ENCODE measurements at regions not wholly inside any gene's neighbourhood (a gene's known extent, or its start where the extent isn't known, plus 50 kb on each side); places are given as distances from the start of the nearest gene placed in this dataset.

DNA sequence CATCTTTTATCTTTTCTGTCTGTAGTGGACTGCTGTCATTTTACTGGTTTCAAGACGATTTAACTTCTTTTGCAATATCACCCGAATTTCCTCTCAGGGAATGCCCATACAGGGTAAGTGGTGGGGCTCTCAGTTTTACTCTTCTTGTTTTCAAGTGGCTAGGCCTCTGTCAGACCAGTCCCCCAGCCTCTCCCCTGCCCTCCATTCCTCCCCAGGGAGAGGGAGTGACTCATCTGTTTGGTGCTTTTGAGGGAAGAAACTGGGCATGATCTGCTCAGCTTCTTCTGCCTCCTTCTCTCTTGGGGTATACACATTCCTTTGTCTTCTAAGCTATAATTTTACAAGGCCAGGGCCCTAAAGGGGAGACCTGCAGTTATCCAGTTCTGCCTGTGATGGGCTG, 332.0 kb downstream of the CBLN1 start:
- peak; percentile 59 for DNase-seq (ENCODE audit: low read depth)

DNA sequence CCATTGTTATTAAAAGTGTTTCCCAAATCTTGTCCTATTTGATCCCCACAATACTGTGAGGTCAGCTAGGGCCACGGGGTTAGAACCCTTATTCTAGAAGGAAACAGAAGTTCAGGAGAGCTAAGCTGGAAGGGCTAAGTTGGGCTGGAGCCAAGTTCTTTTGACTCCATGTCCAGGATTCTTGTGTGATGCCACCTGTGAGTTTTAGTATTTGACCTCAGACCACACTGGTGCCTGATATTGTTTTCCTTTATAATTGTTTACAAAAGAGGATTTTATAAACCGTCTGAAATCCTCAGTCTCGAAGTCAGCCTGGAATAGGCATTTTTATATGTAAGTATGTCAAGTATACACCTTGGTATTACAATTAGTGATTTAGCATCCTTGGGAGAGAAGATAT, 332.7 kb downstream of the CBLN1 start:
- DNase-seq (ENCODE audit: low read depth), result peak; percentile 39

DNA sequence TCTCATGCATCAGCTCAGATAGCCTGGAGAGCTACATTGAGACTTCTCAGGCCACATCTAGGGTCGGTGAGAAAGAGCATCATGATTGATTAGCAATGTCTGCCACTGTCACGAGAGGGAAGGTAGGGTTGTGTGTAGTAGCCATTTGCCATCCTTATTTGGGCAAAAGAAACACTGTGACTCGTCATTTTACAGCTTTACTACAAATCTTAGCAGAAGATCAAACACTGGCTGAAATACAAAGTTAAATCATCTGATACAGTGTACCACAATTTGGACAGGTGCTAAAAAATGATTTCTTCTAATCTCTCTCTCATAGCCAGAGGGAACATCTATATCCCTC, 334.3 kb downstream of the CBLN1 start:
- DNase-seq (ENCODE audit: low read depth), result no peak

DNA sequence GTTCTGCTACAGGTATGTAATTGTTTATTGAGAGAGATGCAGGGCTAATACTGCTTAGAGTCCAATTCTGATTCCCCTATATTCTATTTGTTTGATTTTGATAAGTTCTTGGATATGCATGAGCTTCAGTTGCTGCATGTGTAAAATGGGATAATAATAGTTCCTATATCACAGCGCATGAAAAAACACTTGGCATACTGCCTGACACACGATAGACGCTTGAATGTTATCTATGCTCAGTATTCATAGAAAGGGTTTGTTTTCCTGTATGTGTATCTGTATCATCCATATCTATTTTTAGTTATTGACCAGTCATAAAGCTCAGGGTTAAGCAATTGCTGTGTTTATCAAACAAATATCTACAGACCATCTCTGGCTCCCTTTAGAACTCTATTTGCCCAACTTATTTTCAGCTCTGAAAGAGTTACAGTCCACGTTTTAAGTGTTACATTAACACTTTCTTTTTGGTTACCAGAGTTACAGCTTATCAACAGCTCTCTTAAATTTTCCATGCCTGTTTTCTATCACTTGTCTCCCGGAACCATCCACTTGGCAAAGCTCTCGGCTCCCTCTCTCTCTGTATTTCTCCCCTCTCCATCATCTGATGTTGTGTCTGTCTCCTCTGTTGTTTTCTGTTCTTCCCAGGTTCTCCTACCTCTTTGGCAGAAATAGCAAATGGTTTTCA, 334.8 kb downstream of the CBLN1 start:
- no peak for DNase-seq (ENCODE audit: low read depth)

DNA sequence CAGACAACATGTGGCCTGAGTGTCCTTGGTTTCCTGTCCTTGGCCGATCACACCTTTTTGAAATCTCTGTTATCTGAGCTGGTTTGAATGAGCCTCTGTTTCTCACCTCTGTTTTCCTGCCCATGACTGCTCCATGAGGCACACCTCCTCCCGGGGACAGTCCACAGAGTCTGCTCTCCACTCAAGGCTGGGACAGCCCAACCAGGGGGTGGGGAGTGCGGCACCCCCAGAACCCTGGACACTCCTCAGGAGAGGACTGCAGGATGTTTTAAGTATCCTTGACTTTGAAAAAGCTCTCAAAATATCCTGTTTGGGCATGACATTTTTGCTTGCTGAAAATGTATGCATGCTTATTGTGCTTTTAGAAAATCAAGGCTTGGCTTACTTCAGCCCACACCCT, 333.0 kb upstream of the N4BP1 start:
- no peak for DNase-seq (ENCODE audit: low read depth)

DNA sequence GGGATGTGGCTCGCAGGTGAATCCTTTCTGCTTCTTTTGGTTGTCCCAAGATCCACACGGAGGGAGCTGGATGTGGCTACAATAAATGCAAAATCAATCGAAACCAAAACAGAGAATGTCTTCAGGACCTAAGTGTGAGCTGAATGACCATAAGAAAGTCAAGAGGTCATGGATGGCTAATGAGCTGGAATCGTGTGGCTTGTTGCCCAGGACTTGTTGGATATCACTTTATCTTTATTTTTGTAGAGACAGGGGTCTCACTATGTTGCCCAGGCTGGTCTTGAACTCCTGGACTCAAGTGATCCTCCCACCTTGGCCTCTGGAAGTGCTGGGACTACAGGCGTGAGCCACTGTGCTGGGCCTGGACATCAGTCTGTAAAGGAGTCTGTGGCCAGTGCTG, 326.8 kb upstream of the N4BP1 start:
- DNase-seq (ENCODE audit: low read depth), result no peak

DNA sequence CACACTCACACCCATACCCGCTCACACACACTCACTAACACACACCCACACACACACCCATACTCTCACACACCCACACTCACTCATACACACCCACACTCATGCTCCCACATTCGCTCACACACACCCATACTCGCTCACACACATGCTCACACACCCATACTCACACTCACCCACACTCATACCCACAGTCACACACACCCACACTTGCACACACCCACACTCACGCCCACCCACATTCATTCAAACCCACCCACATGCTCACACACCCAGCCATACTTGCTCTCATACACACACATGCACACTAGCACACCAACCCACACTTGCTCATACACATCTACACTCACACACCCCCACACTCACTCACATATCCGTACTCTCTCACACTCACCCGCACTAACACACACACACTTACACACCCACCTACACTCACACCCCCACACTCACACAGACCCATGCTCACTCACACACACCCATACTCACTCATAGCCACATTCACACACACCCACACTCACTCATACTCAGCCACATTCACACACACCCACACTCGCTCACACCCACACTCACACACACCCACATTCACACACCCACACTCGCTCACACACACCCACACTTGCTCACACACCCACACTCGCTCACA, 322.4 kb upstream of the N4BP1 start:
- DNase-seq (ENCODE audit: low read depth), result no peak

DNA sequence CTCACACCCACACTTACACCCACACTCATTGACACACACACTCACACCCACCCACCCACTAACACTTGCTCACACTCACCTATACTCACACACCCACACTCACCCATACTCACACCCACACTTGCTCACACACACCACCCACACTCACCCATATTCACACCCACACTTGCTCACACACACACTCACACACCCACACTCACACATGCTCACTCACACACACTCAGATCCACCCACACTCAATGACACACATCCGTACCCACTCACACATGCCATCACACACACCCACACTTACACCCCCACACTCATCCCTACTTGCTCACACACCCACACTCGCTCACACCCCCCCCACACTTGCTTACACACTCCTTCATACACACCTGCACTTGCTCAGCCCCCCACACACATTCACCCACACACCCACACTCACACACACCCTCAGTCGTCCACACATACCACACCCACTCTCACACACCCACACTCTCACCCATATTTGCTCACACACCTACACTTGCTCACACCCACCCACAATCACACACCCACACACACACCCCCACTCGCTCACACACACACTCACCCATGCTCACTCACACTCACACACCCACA, 321.1 kb upstream of the N4BP1 start:
- no peak for DNase-seq (ENCODE audit: low read depth)

DNA sequence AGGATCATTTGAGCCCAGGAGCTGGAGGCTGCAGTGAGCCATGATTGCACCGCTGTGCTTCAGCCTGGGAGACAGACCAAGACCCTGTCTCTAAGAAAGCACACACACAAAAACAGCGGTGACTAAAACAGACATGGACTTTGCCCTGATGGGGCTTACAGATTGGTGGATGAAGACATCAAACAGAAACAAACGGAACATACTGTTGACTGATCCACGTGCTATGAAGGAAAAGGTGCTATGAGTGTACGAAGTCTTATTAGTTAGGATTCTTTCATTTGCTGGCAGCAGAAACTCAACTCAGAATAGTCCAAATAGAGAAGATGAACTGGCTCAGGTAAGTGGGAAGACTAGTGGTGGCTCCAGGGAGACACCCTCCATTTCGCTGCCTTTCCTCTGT, 309.8 kb upstream of the N4BP1 start:
- DNase-seq (ENCODE audit: low read depth), result no peak

DNA sequence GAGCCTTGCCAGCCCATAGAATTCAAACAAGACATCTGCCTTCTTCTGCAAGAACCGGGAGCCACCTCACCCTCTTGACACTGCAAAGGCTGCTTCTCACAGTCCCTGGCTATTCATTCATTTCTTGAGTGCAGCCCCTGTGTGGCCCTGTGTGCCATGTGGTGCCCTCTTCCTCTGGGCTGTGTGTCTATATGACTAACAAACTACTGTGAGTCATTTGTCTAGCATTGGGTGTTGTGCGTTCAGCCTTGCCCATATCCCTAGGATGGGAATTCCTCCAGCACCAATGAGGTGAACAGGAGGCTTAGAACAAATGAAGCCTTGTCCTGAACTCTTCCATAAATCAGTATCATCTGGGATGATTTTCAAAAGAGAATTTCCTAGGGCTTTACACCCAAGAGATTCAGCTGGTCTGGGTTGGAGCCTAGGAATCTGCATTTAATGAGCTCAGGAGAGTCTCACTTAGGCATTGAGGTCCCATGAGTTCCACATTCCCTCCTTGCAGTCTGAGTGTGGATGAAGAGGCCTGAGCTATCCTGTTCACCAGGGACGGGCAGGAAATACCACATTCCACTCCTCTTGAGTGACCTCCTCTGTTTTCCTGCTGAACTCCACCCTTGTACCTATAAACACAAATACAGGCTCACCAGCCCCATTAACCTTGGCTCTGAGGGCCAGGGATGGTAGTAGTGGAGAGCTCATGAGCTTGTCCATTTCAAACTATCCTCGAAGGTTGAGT, 308.7 kb upstream of the N4BP1 start:
- no peak for DNase-seq (ENCODE audit: low read depth)

DNA sequence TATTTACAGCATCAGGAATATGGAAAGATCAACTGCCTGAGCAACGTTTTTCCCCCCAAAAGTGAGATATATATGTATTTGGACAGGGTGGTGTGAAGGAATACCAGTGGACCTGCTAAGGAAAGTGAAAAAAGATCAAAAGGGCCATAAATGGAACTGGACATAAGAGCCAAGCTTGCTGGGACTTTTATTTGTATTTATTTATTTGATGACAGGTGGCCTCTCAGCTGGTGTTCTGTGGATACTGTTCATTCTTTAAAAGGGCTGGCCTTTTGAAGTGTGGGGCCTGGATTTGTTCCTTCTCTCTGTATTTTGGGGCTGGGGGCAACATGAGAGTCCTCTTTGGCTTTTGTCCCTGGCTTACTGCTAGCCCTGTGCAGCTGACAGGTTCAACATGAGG, 306.6 kb upstream of the N4BP1 start:
- DNase-seq (ENCODE audit: low read depth), result peak; percentile 5

DNA sequence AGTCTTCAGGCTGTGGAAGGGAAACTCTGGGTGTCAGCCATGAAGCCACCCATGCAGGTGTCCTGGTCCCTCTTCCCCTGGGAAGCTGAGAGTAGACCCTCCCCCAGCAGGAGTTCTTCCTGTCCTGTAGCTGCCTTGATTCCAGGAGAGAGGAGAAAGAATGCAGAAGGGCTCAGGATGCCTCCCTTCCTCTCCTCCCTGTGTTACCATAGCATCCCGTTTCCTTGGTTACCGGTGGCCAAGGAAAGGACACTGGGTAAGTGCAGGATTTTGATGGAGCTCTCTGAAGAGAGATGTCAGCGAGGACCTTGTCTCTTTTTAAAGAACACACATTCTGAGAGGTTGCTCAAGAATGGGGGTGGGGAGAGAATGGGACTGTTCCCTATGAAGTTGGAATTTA, 304.1 kb upstream of the N4BP1 start:
- no peak for DNase-seq (ENCODE audit: low read depth)

DNA sequence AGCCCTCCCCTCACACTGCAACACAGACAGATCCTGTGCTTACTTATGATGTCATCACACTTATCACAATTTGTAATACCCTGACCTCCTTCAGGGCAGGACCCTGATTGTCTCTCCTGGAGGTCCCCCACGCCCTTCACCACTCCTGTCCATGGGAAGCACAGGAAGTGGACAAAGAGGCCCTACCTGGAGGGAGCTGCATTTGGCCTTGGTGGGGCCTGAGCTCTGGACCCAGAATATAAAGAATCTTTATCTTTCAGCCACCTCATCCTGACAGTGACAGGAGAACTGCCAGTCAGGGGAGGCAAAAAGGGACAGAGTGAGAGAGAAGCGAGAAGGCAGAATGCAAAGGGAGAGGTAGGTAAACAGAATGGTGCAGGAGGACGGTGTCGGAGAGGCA, 303.4 kb upstream of the N4BP1 start:
- no peak for DNase-seq (ENCODE audit: low read depth)

DNA sequence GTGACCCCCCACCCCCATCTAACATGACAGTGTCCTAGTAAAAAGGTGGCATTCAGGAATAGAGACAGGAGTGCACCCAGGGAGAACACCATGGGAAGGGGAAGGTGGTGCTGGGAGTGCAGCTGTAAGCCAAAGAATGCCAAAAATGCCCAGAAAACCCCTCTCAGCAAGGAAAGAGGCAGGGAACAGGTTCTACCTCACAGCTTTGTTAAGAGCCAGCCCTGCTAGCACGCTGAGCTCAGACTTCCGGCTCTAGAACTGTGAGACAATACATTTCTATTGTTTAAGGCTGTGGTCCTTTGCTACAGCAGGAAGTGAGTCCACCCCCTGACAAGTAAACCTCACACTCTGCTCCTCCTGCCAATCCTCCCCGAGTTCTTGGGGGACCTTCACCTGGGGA, 302.4 kb upstream of the N4BP1 start:
- no peak for DNase-seq (ENCODE audit: low read depth)

DNA sequence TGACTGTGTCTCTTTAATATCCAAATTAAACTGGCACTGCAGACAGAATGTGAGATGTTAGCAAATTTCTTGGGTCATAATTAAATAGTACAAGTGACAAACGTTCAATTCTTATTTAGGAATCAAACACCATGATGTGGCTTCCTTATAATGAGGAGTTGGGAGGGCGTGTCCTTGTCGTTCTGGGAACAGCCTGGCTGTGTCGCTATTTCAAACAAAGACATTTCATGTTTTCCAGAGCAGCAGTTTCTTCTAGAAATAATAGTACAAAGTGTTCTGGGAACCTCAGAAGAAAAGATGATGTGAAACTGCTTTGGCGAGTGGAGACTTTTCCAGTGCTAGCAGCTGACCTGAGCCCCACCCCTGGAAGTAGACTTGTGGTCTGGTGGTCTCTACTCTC, 301.7 kb upstream of the N4BP1 start:
- peak; percentile 7 for DNase-seq (ENCODE audit: low read depth)

DNA sequence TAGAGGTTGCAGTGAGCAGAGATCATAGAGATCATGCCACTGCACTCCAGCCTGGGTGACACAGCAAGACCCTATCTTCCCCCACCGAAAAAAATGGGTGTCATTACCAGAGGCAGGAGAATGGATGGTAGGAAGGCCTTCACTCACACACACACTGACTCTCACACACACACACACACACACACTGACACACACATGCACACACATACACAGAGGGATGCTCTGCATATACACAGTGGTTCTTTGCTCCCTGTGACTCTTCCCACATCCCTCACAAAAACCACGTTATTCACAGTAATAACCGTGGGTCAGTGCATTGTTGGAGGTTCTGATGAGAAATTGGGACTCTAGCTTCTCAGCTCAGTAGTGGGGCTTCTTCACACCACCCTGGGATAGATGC, 300.2 kb upstream of the N4BP1 start:
- no peak for DNase-seq (ENCODE audit: low read depth)

DNA sequence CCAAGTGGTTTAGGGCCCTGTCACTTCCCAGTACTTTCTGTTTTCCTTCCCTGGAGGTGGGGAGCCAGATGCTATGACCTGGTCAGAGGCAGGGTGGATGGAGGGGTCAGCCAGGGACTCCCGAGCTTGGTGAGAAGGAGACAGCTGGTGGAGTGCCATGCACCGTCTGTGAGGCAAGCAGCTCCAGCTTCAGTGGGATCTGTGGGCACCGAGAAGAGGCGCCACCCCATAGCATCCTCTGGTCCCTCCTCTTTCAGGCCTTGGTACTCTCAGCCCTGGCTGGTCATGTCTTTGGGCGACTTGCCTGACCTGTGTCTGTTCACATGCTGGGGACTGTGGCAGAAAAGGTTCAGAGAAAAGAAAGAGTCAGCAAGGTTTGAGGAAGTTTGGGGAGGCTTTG, 299.3 kb upstream of the N4BP1 start:
- DNase-seq (ENCODE audit: low read depth), result no peak

DNA sequence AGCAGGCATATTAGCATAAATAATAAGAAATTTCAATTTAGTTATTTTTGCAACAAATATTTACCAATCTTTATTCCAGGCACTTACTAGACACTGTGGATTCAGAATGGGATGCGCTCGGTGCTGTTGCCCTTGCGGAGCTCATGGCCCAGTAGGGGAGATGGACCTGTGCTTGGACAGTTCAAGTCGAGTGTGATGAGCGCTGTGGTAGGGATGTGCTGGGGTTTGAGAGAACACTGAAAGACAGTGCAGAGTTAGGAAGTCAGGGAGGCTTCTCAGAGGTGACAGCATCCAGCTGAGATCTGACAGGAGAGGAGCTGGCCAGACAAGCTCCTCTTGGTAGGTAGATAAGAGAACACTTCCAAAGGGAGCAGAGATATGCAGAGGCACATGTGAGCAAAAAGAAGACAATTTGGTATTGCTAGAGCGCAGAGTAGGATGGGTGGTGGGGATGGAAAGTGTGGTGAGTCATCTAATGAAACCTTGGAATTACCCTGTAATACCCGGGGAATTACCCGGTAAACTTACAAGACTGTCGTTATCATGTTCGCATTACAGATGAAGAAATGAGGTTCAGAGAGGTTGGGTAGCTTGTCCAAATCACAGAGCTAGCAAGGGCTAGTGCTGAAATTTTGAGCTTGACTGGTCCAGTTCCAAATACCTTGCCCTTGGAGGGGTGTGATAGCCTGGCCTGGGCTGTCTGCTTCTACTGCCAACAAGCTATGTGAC, 298.1 kb upstream of the N4BP1 start:
- DNase-seq (ENCODE audit: low read depth), result no peak

DNA sequence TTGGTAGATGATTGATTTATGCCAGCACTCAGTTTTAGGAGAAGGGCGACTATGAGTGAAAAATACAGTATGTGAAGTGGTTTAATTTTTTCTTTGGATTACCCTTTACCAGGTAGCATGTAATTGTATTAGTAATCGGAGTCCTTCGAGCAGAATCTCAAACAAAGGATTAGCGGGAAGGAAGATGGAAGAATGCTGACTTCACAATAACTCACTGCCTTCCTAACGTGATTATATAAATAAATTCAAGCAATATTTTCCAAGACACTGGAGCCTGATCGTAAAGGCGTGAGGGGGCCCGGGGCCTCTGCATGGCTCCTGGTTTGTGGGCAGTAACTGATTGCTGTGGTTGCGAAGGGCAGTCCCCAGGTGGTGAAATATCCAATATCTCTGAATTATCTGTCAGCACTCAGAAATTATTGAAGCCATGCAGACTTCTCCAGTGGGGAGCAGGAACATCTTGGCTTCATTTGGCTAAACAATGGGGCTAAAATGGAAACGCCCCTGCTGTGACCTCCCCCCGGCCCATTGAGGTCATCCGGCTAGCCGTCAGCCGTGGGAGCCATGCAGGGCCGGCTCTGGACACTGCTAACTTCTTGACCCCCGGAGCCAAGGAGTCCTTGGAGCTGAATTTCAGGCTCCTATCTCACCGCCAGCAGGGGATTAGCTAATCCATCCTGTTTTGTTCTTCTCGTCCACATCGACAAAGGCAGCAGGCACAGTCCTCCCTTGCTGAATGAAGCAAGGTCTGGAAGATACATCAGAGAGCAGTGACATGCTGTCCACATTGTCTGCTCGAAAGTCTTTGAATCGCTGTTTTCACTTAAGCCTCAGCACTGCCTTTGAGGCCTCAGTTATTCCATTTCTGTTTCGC, 295.9 kb upstream of the N4BP1 start:
- DNase-seq (ENCODE audit: low read depth), result no peak

DNA sequence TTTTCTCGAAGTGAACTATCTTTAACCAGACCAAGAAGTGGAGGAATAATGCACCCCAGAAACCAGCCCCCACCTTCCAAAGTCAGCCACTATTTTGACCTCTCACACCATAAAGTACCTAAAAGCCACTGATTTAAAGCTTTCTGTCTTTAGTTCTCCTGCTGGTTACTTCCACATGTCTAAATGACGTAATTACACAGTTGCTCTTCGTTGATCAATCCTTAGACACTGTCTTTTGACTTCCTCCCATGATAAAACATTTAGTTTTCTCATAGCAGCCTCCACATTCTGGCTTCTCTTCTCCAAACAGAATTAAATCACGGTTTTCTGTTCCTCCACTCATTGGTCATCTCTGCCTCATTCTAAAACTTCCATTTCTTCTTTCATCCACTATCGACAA, 294.4 kb upstream of the N4BP1 start:
- no peak for DNase-seq (ENCODE audit: low read depth)

DNA sequence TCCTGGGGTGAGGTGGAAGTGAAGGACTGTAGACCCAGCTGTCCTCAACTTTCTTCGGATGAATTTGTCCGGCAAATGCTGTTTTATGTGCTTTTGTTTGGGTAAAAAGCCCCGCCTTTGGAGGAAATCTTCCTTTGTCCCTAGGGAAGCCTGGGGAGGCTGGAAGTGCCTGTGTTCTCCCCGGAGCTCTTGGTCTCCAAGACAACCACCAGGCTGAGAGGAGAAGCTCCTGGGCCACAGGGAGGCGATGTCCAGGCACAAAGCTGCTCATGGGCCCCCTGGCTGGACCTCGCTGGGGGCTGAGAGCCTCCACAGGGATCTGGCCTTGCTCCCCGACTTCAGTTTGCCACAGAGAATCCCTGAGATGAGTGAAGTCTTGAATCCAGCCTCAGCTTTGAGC, 293.1 kb upstream of the N4BP1 start:
- DNase-seq (ENCODE audit: low read depth), result no peak

All from myocyte (in vitro differentiated cells).